WTC11 (cell line): ENCODE measurements at regions not wholly inside any gene's neighbourhood (a gene's known extent, or its start where the extent isn't known, plus 50 kb on each side); places are given as distances from the start of the nearest gene placed in this dataset.

Experiments
- ATAC-seq: fragments of 200-7000 bp; cut with Tn5 transposase; 2 replicates; pipeline ENCODE4 v1.10.0; 2021; ENCODE audit warnings: mild to moderate bottlenecking, moderate library complexity
- CTCF ChIA-PET: fragments of 300-600 bp; sonication (Branson Sonifier 250); formaldehyde crosslinking; loops from one replicate; lab custom pipeline; 2021; ENCODE audit warnings: antibody characterized with exemption; lab: Charles Lee
- POLR2A ChIA-PET: fragments of 350-600 bp; sonication (Branson Sonifier 250); formaldehyde crosslinking; loops from one replicate; lab custom pipeline; 2021; ENCODE audit warnings: antibody characterized with exemption; lab: Charles Lee
- DNase-seq: peaks from one replicate; pipeline ENCODE4 v3.0.0; 2021; ENCODE audit warnings: low spot score
- H3K27ac Mint-ChIP-seq: 2 replicates; pipeline ENCODE4 v1.8.0; 2021; ENCODE audit warnings: mixed read lengths
- H3K27me3 Mint-ChIP-seq: 2 replicates; pipeline ENCODE4 v1.8.0; 2021; ENCODE audit warnings: low read depth, mild to moderate bottlenecking, moderate library complexity, mixed read lengths
- H3K36me3 Mint-ChIP-seq: 2 replicates; pipeline ENCODE4 v1.8.0; 2021; ENCODE audit warnings: mixed read lengths
- H3K4me1 Mint-ChIP-seq: 2 replicates; pipeline ENCODE4 v1.8.0; 2022; ENCODE audit warnings: mixed read lengths
- H3K4me3 Mint-ChIP-seq: 2 replicates; pipeline ENCODE4 v1.8.0; 2021; ENCODE audit warnings: mild to moderate bottlenecking, moderate library complexity, mixed read lengths
- H3K9me3 Mint-ChIP-seq: 2 replicates; pipeline ENCODE4 v1.8.0; 2021; ENCODE audit warnings: mixed read lengths
- ATF3 ChIP-seq: sonication (generic); formaldehyde crosslinking; conservative IDR thresholded peaks from 2 replicates; pipeline ENCODE4 v1.8.1; 2022; ENCODE audit warnings: mild to moderate bottlenecking, missing genetic modification reagents
- CREB1 ChIP-seq: sonication (generic); formaldehyde crosslinking; IDR thresholded peaks from 2 replicates; pipeline ENCODE4 v1.8.0; 2023; ENCODE audit warnings: mild to moderate bottlenecking, missing genetic modification reagents
- CREM ChIP-seq: sonication (generic); formaldehyde crosslinking; IDR thresholded peaks from 2 replicates; pipeline ENCODE4 v1.8.1; 2022; ENCODE audit warnings: mild to moderate bottlenecking, missing genetic modification reagents, moderate library complexity
- EMX1 ChIP-seq: fragments of 250-450 bp; sonication (Bioruptor Pico); IDR thresholded peaks from 2 replicates; pipeline ENCODE4 v1.8.0; 2021; ENCODE audit warnings: mild to moderate bottlenecking
- GTF2I ChIP-seq: fragments of 250-450 bp; sonication (Bioruptor Pico); conservative IDR thresholded peaks from 2 replicates; pipeline ENCODE4 v1.4.0; 2021; ENCODE audit warnings: mild to moderate bottlenecking
- HMGA2 ChIP-seq: fragments of 250-450 bp; sonication (Bioruptor Pico); IDR thresholded peaks from 2 replicates; pipeline ENCODE4 v1.4.0; 2021; ENCODE audit warnings: mild to moderate bottlenecking, moderate library complexity
- JUN ChIP-seq: sonication (generic); formaldehyde crosslinking; IDR thresholded peaks from 2 replicates; pipeline ENCODE4 v1.8.0; 2023; ENCODE audit warnings: mild to moderate bottlenecking, missing genetic modification reagents
- NFATC4 ChIP-seq: fragments of 250-450 bp; sonication (Bioruptor Pico); IDR thresholded peaks from 2 replicates; pipeline ENCODE4 v1.9.0; 2021; ENCODE audit warnings: mild to moderate bottlenecking
- NFE2L1 ChIP-seq: sonication (generic); formaldehyde crosslinking; IDR thresholded peaks from 2 replicates; pipeline ENCODE4 v1.8.1; 2023; ENCODE audit warnings: missing genetic modification reagents
- NR3C1 ChIP-seq: sonication (generic); formaldehyde crosslinking; conservative IDR thresholded peaks from 2 replicates; pipeline ENCODE4 v1.8.1; 2023; ENCODE audit warnings: low read depth, mild to moderate bottlenecking, missing genetic modification reagents
- SMAD4 ChIP-seq: sonication (generic); formaldehyde crosslinking; IDR thresholded peaks from 2 replicates; pipeline ENCODE4 v1.8.0; 2022; ENCODE audit warnings: mild to moderate bottlenecking, missing genetic modification reagents
- TCF7 ChIP-seq: sonication (generic); formaldehyde crosslinking; IDR thresholded peaks from 2 replicates; pipeline ENCODE4 v1.8.0; 2022; ENCODE audit warnings: mild to moderate bottlenecking, low read depth, missing genetic modification reagents, moderate library complexity
- ZNF138 ChIP-seq: sonication (generic); formaldehyde crosslinking; conservative IDR thresholded peaks from 2 replicates; pipeline ENCODE4 v1.8.1; 2022; ENCODE audit warnings: mild to moderate bottlenecking, moderate library complexity, missing genetic modification reagents
- ZNF416 ChIP-seq: fragments of 250-450 bp; sonication (Bioruptor Pico); IDR thresholded peaks from 2 replicates; pipeline ENCODE4 v1.9.0; 2021; ENCODE audit warnings: mild to moderate bottlenecking, inconsistent platforms
- TF ChIP-seq, protein P1 (sequence below): sonication (generic); formaldehyde crosslinking; IDR thresholded peaks from 2 replicates; pipeline ENCODE4 v1.8.1; 2023; ENCODE audit warnings: mild to moderate bottlenecking, missing genetic modification reagents, moderate library complexity
- TF ChIP-seq, protein P2 (sequence below): fragments of 250-450 bp; sonication (Bioruptor Pico); IDR thresholded peaks from 2 replicates; pipeline ENCODE4 v2.1.2; 2022; ENCODE audit warnings: mild to moderate bottlenecking, moderate library complexity
- TF ChIP-seq, protein P3 (sequence below): sonication (generic); formaldehyde crosslinking; IDR thresholded peaks from 2 replicates; pipeline ENCODE4 v1.8.0; 2023; ENCODE audit warnings: missing genetic modification reagents
- TF ChIP-seq, protein P4 (sequence below): sonication (generic); formaldehyde crosslinking; IDR thresholded peaks from 2 replicates; pipeline ENCODE4 v1.8.0; 2022; ENCODE audit warnings: mild to moderate bottlenecking, missing genetic modification reagents
- TF ChIP-seq, protein P5 (sequence below): fragments of 250-450 bp; sonication (Bioruptor Pico); IDR thresholded peaks from 2 replicates; pipeline ENCODE4 v1.9.0; 2021; ENCODE audit warnings: mild to moderate bottlenecking
- TF ChIP-seq, protein P6 (sequence below): sonication (generic); formaldehyde crosslinking; IDR thresholded peaks from 2 replicates; pipeline ENCODE4 v1.8.0; 2022; ENCODE audit warnings: mild to moderate bottlenecking, missing genetic modification reagents

DNA sequence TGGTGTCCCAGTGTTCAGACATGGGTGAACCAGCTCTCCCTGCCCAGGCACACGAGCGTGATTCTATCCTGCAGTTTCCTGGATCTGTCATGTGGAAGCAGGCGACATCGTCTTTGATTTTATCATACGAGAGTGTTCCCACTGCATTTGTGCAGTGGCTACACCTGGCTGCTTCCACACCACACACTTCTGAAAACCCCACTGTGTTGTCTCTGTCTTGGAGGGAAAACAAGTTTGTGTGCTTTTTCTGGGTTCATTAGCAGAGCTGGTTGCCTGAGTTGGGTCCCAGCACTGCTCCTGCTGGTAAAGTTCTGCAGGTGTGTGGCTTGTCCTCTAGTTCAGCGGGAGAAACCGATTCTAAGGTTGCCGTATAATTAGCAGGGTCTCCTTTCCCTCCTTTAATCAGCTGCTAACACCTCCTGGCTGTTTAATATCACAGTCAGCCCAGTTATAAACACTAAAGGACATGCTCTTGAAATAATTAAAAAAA, 58.5 kb upstream of the TWIST2 start:
- TF ChIP-seq, protein P1, sequence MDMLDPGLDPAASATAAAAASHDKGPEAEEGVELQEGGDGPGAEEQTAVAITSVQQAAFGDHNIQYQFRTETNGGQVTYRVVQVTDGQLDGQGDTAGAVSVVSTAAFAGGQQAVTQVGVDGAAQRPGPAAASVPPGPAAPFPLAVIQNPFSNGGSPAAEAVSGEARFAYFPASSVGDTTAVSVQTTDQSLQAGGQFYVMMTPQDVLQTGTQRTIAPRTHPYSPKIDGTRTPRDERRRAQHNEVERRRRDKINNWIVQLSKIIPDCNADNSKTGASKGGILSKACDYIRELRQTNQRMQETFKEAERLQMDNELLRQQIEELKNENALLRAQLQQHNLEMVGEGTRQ: no peak
- TF ChIP-seq, protein P2, sequence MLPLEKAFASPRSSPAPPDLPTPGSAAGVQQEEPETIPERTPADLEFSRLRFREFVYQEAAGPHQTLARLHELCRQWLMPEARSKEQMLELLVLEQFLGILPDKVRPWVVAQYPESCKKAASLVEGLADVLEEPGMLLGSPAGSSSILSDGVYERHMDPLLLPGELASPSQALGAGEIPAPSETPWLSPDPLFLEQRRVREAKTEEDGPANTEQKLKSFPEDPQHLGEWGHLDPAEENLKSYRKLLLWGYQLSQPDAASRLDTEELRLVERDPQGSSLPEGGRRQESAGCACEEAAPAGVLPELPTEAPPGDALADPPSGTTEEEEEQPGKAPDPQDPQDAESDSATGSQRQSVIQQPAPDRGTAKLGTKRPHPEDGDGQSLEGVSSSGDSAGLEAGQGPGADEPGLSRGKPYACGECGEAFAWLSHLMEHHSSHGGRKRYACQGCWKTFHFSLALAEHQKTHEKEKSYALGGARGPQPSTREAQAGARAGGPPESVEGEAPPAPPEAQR (CRISPR knock-in tag): no peak
- TF ChIP-seq SMAD4 (CRISPR knock-in tag) (no peak), EMX1 (no peak), CREM (CRISPR knock-in tag) (no peak), CREB1 (CRISPR knock-in tag) (no peak), JUN (CRISPR knock-in tag) (no peak)
- DNase-seq (no peak), ATAC-seq (no peak; the same call in 1 of the 2 replicates)
- CTCF ChIA-PET: interaction anchor here (0.6 to 1.3 kb wide), 2 partner anchors 50 to 327 kb away, joined by 3 to 5 read pairs; no protein-coding TSS in a partner anchor
- Mint-ChIP-seq H3K27ac (no peak overlapping the region), H3K36me3 (peaks cover 2% of the 10 kb centered on the region; the same call in 1 of the 2 replicates), H3K4me1 (peaks cover 8% of the 10 kb centered on the region), H3K27me3 (no peaks in the 10 kb centered on the region), H3K9me3 (peaks cover 3% of the 10 kb centered on the region; the same call in 1 of the 2 replicates), H3K4me3 (no peak overlapping the region)
- POLR2A ChIA-PET: no interaction called here

DNA sequence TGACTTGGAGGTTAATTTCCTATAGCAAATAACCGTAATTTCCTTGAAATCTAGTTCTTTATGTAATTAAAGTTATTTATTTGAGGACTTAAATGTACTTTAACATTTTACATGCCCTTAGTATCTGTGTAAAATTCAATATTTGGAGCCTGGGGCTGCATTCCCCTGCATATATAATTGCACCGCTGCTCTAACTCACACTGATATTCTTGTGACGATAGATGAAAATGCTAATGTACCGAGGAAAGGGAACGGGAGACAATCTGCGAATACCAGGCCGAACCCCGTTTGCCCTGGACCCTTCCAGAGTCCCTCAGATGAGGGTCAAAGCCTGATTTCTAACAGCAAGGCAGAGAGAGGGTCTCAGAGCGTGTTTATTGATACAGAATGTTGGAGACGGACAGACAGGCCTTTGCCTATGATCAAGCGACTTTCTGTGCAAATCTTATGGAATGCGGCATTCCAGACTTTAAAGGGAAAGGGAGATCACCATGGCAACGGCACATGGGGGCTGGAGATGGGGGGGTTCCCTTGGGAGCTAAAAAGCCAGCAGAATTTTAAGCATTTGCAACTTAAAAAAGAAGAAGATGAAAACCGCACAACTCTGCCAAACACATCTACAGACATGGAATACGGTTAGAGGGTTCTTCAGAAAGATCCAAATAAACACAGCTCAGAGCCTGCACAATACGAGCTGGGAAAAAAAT, 57.6 kb upstream of the TWIST2 start:
- POLR2A ChIA-PET: no interaction called here
- TF ChIP-seq HMGA2: no peak
- no peak for TF ChIP-seq NFATC4 (CRISPR knock-in tag)
- TF ChIP-seq, protein P3, sequence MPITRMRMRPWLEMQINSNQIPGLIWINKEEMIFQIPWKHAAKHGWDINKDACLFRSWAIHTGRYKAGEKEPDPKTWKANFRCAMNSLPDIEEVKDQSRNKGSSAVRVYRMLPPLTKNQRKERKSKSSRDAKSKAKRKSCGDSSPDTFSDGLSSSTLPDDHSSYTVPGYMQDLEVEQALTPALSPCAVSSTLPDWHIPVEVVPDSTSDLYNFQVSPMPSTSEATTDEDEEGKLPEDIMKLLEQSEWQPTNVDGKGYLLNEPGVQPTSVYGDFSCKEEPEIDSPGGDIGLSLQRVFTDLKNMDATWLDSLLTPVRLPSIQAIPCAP: no peak
- TF ChIP-seq NR3C1: no peak
- TF ChIP-seq NFE2L1: no peak
- TF ChIP-seq ZNF416 (CRISPR knock-in tag): no peak
- no peak for TF ChIP-seq ATF3 (CRISPR knock-in tag)
- TF ChIP-seq, protein P4, sequence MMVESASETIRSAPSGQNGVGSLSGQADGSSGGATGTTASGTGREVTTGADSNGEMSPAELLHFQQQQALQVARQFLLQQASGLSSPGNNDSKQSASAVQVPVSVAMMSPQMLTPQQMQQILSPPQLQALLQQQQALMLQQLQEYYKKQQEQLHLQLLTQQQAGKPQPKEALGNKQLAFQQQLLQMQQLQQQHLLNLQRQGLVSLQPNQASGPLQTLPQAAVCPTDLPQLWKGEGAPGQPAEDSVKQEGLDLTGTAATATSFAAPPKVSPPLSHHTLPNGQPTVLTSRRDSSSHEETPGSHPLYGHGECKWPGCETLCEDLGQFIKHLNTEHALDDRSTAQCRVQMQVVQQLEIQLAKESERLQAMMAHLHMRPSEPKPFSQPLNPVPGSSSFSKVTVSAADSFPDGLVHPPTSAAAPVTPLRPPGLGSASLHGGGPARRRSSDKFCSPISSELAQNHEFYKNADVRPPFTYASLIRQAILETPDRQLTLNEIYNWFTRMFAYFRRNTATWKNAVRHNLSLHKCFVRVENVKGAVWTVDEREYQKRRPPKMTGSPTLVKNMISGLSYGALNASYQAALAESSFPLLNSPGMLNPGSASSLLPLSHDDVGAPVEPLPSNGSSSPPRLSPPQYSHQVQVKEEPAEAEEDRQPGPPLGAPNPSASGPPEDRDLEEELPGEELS (CRISPR knock-in tag): no peak
- TF ChIP-seq, protein P5, sequence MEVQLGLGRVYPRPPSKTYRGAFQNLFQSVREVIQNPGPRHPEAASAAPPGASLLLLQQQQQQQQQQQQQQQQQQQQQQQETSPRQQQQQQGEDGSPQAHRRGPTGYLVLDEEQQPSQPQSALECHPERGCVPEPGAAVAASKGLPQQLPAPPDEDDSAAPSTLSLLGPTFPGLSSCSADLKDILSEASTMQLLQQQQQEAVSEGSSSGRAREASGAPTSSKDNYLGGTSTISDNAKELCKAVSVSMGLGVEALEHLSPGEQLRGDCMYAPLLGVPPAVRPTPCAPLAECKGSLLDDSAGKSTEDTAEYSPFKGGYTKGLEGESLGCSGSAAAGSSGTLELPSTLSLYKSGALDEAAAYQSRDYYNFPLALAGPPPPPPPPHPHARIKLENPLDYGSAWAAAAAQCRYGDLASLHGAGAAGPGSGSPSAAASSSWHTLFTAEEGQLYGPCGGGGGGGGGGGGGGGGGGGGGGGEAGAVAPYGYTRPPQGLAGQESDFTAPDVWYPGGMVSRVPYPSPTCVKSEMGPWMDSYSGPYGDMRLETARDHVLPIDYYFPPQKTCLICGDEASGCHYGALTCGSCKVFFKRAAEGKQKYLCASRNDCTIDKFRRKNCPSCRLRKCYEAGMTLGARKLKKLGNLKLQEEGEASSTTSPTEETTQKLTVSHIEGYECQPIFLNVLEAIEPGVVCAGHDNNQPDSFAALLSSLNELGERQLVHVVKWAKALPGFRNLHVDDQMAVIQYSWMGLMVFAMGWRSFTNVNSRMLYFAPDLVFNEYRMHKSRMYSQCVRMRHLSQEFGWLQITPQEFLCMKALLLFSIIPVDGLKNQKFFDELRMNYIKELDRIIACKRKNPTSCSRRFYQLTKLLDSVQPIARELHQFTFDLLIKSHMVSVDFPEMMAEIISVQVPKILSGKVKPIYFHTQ: no peak
- no peak for TF ChIP-seq TCF7 (CRISPR knock-in tag)
- TF ChIP-seq GTF2I (CRISPR knock-in tag): no peak
- TF ChIP-seq, protein P6, sequence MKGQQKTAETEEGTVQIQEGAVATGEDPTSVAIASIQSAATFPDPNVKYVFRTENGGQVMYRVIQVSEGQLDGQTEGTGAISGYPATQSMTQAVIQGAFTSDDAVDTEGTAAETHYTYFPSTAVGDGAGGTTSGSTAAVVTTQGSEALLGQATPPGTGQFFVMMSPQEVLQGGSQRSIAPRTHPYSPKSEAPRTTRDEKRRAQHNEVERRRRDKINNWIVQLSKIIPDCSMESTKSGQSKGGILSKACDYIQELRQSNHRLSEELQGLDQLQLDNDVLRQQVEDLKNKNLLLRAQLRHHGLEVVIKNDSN: no peak
- no peak for TF ChIP-seq ZNF138 (CRISPR knock-in tag)
- ATAC-seq: no peak
- Mint-ChIP-seq H3K4me1 (no peaks in the 10 kb centered on the region; the same call in 1 of the 2 replicates), H3K36me3 (peaks cover 2% of the 10 kb centered on the region; the same call in 1 of the 2 replicates), H3K27ac (no peak overlapping the region), H3K9me3 (peaks cover 3% of the 10 kb centered on the region; the same call in 1 of the 2 replicates), H3K27me3 (no peaks in the 10 kb centered on the region), H3K4me3 (no peak overlapping the region)
- no peak for DNase-seq
- CTCF ChIA-PET: interaction anchor here (1.1 to 1.3 kb wide), 2 partner anchors 70 to 85 kb away, joined by 3 to 5 read pairs; no protein-coding TSS in a partner anchor
